Endothelial cell of umbilical vein (primary cell): ENCODE measurements at regions not wholly inside any gene's neighbourhood (a gene's known extent, or its start where the extent isn't known, plus 50 kb on each side); places are given as distances from the start of the nearest gene placed in this dataset.

ENCODE experiments used
- BruUV-seq: library from RNA; stranded (reverse); fragments of 400-500 nt; replicated peaks from 2 replicates; lab custom pipeline; 2021; lab: Mats Ljungman, UMichigan
- CTCF ChIA-PET: fragments of 300-600, 350-600 bp; sonication (Branson Sonifier 250); formaldehyde crosslinking; loops from one replicate; lab custom pipeline; 2021; ENCODE audit warnings: antibody characterized with exemption, inconsistent platforms; lab: Charles Lee
- POLR2A ChIA-PET: fragments of 300-600, 350-600 bp; sonication (Branson Sonifier 250); formaldehyde crosslinking; loops from one replicate; lab custom pipeline; 2021; ENCODE audit warnings: antibody characterized with exemption, inconsistent platforms; lab: Charles Lee
- DNase-seq: peaks from one replicate; pipeline ENCODE4 v3.0.0-alpha.2; 2011; ENCODE audit warnings: low read depth, low spot score
- FAIRE-seq: peaks from 2 replicates; lab custom pipeline; 2011; peaks lifted over from hg19 to GRCh38; lab: Jason Lieb, UNC
- H2AFZ ChIP-seq: 2 replicates; pipeline ENCODE4 v1.6.0; 2012; ENCODE audit warnings: low read depth, low read length, control low read depth, inconsistent platforms
- H3K27ac ChIP-seq: 2 replicates; pipeline ENCODE4 v1.5.1; 2011; ENCODE audit warnings: low read depth, mild to moderate bottlenecking, control low read depth, low read length, moderate library complexity; ENCODE audit not compliant: insufficient read depth
- H3K27me3 ChIP-seq, 2 experiments: 2 replicates each; pipeline versions ENCODE4 v1.6.0 to v1.6.1; 2011; ENCODE audit warnings: low read length in 2 of 2, mixed read lengths in 1 of 2; ENCODE audit not compliant: control insufficient read depth in 2 of 2, insufficient read depth in 2 of 2
- H3K36me3 ChIP-seq, 2 experiments: 2 replicates in 1 of 2; 3 replicates in 1 of 2; pipeline ENCODE4 v1.5.1; 2011; ENCODE audit warnings: low read length in 2 of 2, mild to moderate bottlenecking in 1 of 2, moderate library complexity in 1 of 2; ENCODE audit not compliant: control insufficient read depth in 2 of 2, insufficient read depth in 2 of 2; ENCODE audit errors: extremely low read depth in 1 of 2
- H3K4me1 ChIP-seq: 3 replicates; pipeline ENCODE4 v1.5.1; 2011; ENCODE audit warnings: mild to moderate bottlenecking, low read length; ENCODE audit not compliant: control insufficient read depth, insufficient read depth; ENCODE audit errors: extremely low read depth
- H3K4me2 ChIP-seq: 2 replicates; pipeline ENCODE4 v1.6.1; 2011; ENCODE audit warnings: low read length, control low read depth, mixed read lengths; ENCODE audit not compliant: insufficient read depth
- H3K4me3 ChIP-seq, 3 experiments: fragments of 200-600 bp in 1 of 3; sonication (generic), shearing (Covaris generic) in 1 of 3; replicated peaks in 1 of 3; 2 replicates each; pipeline ENCODE4 v1.5.1; 2011 to 2016; ENCODE audit warnings: control low read depth in 3 of 3, low read length in 3 of 3, mild to moderate bottlenecking in 2 of 3, inconsistent platforms in 1 of 3, low read depth in 1 of 3, moderate library complexity in 1 of 3; ENCODE audit not compliant: insufficient read depth in 1 of 3
- H3K79me2 ChIP-seq: 2 replicates; pipeline ENCODE4 v1.6.0; 2012; ENCODE audit warnings: low read length, inconsistent platforms; ENCODE audit not compliant: control insufficient read depth, insufficient read depth
- H3K9ac ChIP-seq: replicated peaks from 2 replicates; pipeline ENCODE3; 2011; ENCODE audit warnings: low read length, control low read depth; ENCODE audit not compliant: insufficient read depth; ENCODE audit errors: extremely low read depth
- H3K9me1 ChIP-seq: replicated peaks from 3 replicates; pipeline ENCODE4 v1.6.0; 2011; ENCODE audit warnings: mild to moderate bottlenecking, low read length; ENCODE audit not compliant: control insufficient read depth, insufficient read depth; ENCODE audit errors: extremely low read depth
- H3K9me3 ChIP-seq: replicated peaks from 2 replicates; pipeline ENCODE4 v1.5.1; 2012; ENCODE audit warnings: low read length, inconsistent platforms; ENCODE audit not compliant: control insufficient read depth, insufficient read depth
- H4K20me1 ChIP-seq: replicated peaks from 2 replicates; pipeline ENCODE3; 2011; ENCODE audit warnings: mild to moderate bottlenecking, low read length; ENCODE audit not compliant: control insufficient read depth, insufficient read depth; ENCODE audit errors: extremely low read depth
- EZH2 ChIP-seq: IDR thresholded peaks from 2 replicates; pipeline ENCODE4 v1.6.1; 2012; ENCODE audit warnings: borderline replicate concordance, low read depth, mild to moderate bottlenecking, moderate library complexity, low read length, inconsistent platforms; ENCODE audit not compliant: severe bottlenecking
- FOS ChIP-seq: IDR thresholded peaks from 2 replicates; pipeline ENCODE4 v1.6.1; 2011; ENCODE audit warnings: mild to moderate bottlenecking, low read length, moderate library complexity, borderline replicate concordance; ENCODE audit not compliant: insufficient read depth
- GATA2 ChIP-seq: IDR thresholded peaks from 2 replicates; pipeline ENCODE4 v1.7.0; 2011; ENCODE audit warnings: low read depth, mild to moderate bottlenecking, moderate library complexity, mixed read lengths, low read length; ENCODE audit not compliant: insufficient read length, insufficient read depth
- JUN ChIP-seq: IDR thresholded peaks from 2 replicates; pipeline ENCODE4 v1.6.1; 2011; ENCODE audit warnings: borderline replicate concordance, low read depth; ENCODE audit not compliant: insufficient read length, insufficient read depth
- MYC ChIP-seq: IDR thresholded peaks from one replicate; pipeline ENCODE4 v1.6.1; 2011; ENCODE audit warnings: mild to moderate bottlenecking, low read depth, low read length
- POLR2A ChIP-seq: IDR thresholded peaks from 2 replicates; pipeline ENCODE4 v1.6.1; 2012; ENCODE audit warnings: low read depth, mild to moderate bottlenecking, control low read depth, low read length
- POLR2AphosphoS5 ChIP-seq: IDR thresholded peaks from 2 replicates; pipeline ENCODE4 v1.6.1; 2012; ENCODE audit warnings: low read depth, mild to moderate bottlenecking, control low read depth, low read length, moderate library complexity; ENCODE audit not compliant: insufficient read depth
- dilution Hi-C: fragments of 300-500 bp; cut with MboI; formaldehyde crosslinking; loops from one replicate; pipeline ENCODE4 v1.15.0; 2019; ENCODE audit warnings: low sequenced_read_pairs; ENCODE audit not compliant: extremely low pct_ligation_motif_present
- intact Hi-C: fragments of 100-400 bp; cut with micrococcal nuclease; formaldehyde crosslinking; loops from one replicate; pipeline ENCODE4 v1.10.0; 2022
- TF ChIP-seq, protein P1 (sequence below): IDR thresholded peaks from 2 replicates; pipeline ENCODE4 v1.6.1; 2011; ENCODE audit not compliant: insufficient read depth, insufficient read length
- TF ChIP-seq, protein P2 (sequence below), 2 donors: IDR thresholded peaks; 1 replicate in 1 of 2; 2 replicates in 1 of 2; pipeline ENCODE4 v1.5.1; 2011; ENCODE audit warnings: low read length in 2 of 2, mild to moderate bottlenecking in 2 of 2, moderate library complexity in 2 of 2, control low read depth in 1 of 2, inconsistent platforms in 1 of 2, low read depth in 1 of 2; ENCODE audit not compliant: insufficient read depth in 1 of 2; ENCODE audit errors: extremely low read depth in 1 of 2

DNA sequence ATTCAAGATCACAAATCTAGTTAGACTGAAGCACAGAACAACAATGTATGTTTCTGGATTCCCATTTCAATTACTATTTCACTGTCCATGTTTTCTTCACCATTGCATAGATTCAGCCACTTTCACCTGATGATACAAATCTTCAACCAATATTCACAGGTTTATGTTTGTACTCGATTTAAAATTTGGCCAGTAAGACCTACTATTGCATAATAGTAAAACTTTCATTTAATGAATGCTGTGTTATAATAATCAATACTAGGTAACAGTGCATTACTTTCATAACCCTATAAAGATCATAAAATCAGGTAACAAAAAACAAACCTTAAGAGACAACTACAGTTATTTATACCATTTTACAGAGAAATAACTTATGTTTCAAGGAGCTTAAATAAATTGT, 2209.1 kb downstream of the ARAP2 start:
- dilution Hi-C loops, result no loop called here
- no peak for FAIRE-seq
- no peak for DNase-seq
- Histone ChIP-seq H2AFZ (no peak overlapping the region), H3K4me2 (no peak overlapping the region), H3K79me2 (no peaks in the 10 kb centered on the region), H4K20me1 (no peaks in the 10 kb centered on the region), H3K4me3 (no peak overlapping the region), H3K27me3 (no peaks in the 10 kb centered on the region), H3K9me3 (no peaks in the 10 kb centered on the region), H3K9me1 (no peaks in the 10 kb centered on the region), H3K4me1 (no peaks in the 10 kb centered on the region), H3K27ac (no peak overlapping the region), H3K9ac (no peak overlapping the region), H3K36me3 (no peaks in the 10 kb centered on the region)
- intact Hi-C loops, result no loop called here
- no TSS peak for BruUV-seq
- ChIA-PET POLR2A (no interaction called here), CTCF (no interaction called here)
- no peak for TF ChIP-seq JUN
- TF ChIP-seq EZH2, result no peak
- TF ChIP-seq FOS, result no peak
- TF ChIP-seq POLR2A, result no peak
- no peak for TF ChIP-seq MYC
- TF ChIP-seq, protein P1, sequence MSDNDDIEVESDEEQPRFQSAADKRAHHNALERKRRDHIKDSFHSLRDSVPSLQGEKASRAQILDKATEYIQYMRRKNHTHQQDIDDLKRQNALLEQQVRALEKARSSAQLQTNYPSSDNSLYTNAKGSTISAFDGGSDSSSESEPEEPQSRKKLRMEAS, result no peak
- TF ChIP-seq, protein P2, sequence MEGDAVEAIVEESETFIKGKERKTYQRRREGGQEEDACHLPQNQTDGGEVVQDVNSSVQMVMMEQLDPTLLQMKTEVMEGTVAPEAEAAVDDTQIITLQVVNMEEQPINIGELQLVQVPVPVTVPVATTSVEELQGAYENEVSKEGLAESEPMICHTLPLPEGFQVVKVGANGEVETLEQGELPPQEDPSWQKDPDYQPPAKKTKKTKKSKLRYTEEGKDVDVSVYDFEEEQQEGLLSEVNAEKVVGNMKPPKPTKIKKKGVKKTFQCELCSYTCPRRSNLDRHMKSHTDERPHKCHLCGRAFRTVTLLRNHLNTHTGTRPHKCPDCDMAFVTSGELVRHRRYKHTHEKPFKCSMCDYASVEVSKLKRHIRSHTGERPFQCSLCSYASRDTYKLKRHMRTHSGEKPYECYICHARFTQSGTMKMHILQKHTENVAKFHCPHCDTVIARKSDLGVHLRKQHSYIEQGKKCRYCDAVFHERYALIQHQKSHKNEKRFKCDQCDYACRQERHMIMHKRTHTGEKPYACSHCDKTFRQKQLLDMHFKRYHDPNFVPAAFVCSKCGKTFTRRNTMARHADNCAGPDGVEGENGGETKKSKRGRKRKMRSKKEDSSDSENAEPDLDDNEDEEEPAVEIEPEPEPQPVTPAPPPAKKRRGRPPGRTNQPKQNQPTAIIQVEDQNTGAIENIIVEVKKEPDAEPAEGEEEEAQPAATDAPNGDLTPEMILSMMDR (IDR thresholded peaks at IDR 0.05; ENCODE audit: extremely low read depth in 1 of 2, insufficient read depth in 1 of 2, low read depth in 1 of 2, low read length in 2 of 2), result no peak
- TF ChIP-seq GATA2, result no peak
- TF ChIP-seq POLR2AphosphoS5, result no peak
